Pons (tissue), 1 donor: ENCODE measurements at regions not wholly inside any gene's neighbourhood (a gene's known extent, or its start where the extent isn't known, plus 50 kb on each side); places are given as distances from the start of the nearest gene placed in this dataset.
"Not testable (repeated sequence)": the region's sequence is repeated elsewhere in the genome, so short reads cannot be mapped to it uniquely, and the experiment has no call there.

Experiments
- DNase-seq: peaks from one replicate; pipeline ENCODE4 v3.0.0-alpha.2; 2016; ENCODE audit warnings: low spot score

- DNase-seq: no peak
Observed at GRCh38 chr4:94152466-94152865, 55.2 kb upstream of the SMARCAD1 start.

DNA sequence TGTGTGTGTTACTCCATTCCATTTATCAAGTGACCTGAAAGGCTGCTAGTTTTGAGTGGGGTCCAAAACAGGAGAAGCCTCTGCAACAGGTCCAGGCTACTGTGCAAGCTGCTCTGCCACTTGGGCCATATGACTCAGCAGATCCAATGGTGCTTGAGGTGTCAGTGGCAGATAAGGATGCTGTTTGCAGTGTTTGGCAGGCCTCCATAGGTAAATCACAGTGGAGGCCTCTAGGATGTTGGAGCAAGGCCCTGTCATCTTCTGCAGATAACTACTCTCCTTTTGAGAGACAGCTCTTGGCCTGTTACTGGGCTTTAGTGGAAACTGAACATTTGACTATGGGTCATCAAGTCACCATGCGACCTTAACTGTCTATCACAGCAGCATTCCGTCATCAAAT lies 52.3 kb upstream of the SMARCAD1 start:
- not testable (repeated sequence) for DNase-seq

DNA sequence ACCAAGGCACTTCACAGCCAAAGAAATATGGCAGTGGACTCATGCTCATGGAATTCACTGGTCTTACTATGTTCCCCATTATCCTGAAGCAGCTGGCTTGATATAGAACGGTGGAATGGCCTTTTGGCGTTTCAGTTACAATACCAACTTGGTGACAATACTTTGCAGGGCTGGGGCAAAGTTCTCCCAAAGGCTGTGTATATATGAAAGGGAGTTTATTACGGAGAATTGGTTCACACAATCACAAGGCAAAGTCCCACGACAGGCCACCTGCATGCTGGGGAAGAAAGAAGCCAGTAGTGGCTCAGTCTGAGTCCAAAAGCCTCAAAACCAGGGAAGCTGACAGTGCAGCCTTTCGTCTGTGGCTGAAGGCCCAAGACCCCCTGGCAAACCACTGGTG lies 50.8 kb upstream of the SMARCAD1 start:
- no peak for DNase-seq
